GM18873 (cell line): ENCODE measurements at regions not wholly inside any gene's neighbourhood (a gene's known extent, or its start where the extent isn't known, plus 50 kb on each side); places are given as distances from the start of the nearest gene placed in this dataset.

Experiments
- ATAC-seq: cut with Tn5 transposase; IDR thresholded peaks from one replicate; pipeline ENCODE4 v1.9.1; 2021; ENCODE audit warnings: mild to moderate bottlenecking, moderate library complexity, moderate number of reproducible peaks; ENCODE audit not compliant: unreplicated experiment, low FRiP score

DNA sequence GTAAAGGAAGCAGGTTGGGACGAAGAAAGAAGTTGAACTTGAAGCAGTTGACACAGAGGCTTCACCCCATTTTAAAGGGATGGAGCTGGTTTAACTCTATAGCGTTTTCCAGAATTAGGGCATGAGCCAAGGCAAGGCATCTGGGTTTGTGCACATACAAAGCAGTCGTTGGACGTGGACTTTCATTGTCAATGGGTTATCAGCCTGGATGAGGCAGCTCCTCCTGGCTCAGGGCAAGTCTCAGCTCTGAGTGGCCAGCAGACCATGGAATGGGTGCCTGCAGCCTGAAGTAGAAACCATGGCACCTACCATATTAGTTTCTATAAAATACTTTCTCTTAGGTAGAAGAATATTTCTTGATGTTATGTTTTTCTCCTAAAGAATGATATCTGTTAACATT lies 163.8 kb upstream of the KCNK2 start:
- ATAC-seq = no peak

- ATAC-seq = no peak
Measured at GRCh38 chr1:214920337-214920736, 162.2 kb upstream of the KCNK2 start.

- ATAC-seq = no peak
Measured at GRCh38 chr1:214923278-214923915, 159.1 kb upstream of the KCNK2 start.

GRCh38 chr1:214927796-214928195 lies 154.7 kb upstream of the KCNK2 start:
- no peak for ATAC-seq

- no peak for ATAC-seq
Measured at GRCh38 chr1:214928574-214928973, 154.0 kb upstream of the KCNK2 start.

DNA sequence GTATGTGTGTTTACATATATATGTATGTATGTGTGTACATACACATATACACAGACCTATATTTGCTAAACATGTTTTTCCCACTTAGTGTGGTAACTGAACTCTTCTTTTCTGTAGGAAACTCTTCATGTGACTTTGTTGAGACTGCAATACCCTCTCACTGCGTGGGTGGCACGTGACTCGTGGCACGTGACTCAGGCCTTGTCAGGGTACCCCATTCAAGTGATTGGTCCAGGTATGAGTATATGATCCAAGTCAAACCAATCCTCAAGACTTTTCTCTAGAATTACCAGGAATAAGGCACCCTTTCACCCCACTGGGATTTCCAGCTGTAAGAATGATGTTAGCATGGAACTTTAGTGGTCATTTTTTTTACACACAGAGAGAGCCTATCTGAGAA lies 149.2 kb upstream of the KCNK2 start:
- ATAC-seq = no peak

- ATAC-seq = no peak
Measured at GRCh38 chr1:214934045-214934444, 148.5 kb upstream of the KCNK2 start.

DNA sequence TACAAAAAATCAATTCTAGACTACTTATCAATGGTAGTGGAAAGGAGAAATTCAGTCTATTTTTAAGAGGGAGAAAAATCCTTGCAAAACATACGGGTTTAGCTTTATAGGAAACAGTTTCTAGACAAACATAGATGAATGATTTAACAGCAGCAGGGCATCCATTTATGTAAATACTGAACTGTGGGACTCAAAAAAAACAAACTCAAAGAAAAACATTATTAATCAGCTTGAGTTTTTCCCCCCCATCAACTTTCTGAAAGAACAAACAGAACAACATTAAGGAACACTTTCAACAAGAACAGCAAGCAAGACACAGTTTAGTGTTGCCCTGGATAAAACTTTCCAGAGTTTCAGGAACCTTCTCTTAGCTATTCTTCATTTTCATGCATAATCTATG lies 147.3 kb upstream of the KCNK2 start:
- ATAC-seq = no peak

- no peak for ATAC-seq
Measured at GRCh38 chr1:214939180-214939579, 143.4 kb upstream of the KCNK2 start.

GRCh38 chr1:214941061-214941460 lies 141.5 kb upstream of the KCNK2 start:
- ATAC-seq = no peak

GRCh38 chr1:214943054-214943453 lies 139.5 kb upstream of the KCNK2 start:
- ATAC-seq = no peak

- no peak for ATAC-seq
Measured at GRCh38 chr1:214946615-214947014, 135.9 kb upstream of the KCNK2 start.

- ATAC-seq = no peak
Measured at GRCh38 chr1:214952648-214953047, 129.9 kb upstream of the KCNK2 start.

DNA sequence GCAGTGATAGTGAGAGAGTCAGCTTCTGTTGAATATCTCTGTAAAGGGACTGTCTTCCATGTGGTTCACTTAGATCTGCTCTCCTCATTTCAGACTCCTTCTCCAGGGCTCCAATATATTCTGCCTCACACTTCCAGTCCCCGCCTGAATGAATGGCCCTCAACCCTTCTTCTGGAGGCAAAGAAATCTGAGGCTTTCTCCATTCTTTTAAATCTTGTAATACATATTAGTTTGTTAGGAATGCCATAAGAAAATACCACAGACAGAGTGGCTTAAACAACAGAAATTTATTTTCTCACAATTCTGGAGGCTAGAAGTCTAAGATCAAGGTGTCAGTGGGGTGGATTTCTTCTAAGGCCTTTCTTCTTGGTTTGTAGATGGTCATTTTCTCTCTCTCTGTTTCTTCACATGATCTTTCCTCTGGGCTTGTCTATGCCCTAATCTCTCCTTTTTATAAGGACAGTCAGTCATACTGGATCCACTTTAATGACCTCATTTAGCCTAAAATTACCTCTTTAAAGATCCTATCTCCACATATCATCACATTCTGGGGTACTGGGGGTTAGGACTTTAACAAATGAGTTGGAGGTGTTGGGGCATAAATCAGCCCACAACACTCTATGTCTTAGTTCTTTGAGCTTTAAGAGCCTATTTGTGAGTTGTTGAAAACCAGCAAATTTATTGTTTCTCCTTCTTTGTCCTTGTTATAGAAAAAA lies 128.5 kb upstream of the KCNK2 start:
- ATAC-seq = no peak

GRCh38 chr1:214954617-214954949 lies 128.0 kb upstream of the KCNK2 start:
- no peak for ATAC-seq

DNA sequence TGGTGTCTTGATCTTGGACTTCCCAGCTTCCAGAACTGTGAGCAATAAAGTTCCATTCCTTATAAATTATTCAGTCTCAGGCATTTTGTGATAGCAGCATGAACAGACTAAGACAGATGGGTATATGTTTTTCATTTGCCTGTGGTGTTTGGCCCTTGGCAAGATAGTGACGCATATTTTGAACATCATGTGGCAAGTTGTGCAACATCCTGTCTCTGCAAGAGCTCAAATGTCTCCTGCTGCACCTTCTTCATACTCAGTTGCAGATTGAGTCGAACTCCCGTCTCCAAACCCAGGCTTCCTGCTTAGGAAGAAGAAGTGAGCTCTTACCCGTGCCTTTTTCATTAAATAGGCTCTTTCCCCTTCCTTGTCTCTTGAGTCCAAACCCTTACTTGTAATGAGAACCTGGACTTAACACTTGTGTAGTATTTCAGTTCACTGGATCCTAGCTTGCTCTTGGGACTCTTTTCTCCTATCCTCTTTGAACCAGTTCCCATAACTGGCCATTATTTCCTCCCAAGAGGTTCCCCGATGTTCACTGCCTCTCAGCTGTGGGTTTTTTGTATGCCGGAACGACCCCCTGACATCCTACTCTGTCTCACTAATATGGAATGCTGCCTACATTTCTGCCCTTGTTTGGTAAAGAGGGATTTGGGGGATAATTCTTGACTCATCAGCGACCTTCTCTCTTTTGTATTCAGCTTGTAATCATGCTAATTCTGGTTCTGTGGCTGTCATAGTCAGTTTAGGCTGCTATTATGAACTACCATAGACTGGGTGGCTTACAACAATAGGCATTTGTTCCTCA lies 125.0 kb upstream of the KCNK2 start:
- no peak for ATAC-seq

GRCh38 chr1:214958486-214958885 lies 124.1 kb upstream of the KCNK2 start:
- no peak for ATAC-seq

DNA sequence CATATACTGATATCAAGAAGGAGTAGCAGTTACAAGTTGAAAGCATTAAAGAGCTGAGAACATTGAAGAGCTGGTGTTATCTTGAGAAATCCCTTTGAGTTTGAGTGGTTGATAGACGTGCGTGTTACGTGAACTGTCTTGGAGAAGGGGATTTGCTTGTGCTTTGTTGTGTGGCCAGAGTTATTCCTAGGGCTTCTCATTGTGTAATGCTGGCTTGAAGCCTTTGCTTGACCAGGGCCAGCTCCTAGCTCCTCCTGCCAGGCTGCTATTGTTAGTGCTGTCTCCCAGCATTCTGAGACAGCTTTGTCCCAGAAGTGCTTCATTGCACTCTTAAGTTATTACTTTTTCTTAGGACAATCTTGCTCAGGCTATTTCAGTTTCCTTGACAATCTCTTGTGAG lies 116.2 kb upstream of the KCNK2 start:
- ATAC-seq = no peak

- no peak for ATAC-seq
Measured at GRCh38 chr1:214967865-214968575, 114.5 kb upstream of the KCNK2 start.

DNA sequence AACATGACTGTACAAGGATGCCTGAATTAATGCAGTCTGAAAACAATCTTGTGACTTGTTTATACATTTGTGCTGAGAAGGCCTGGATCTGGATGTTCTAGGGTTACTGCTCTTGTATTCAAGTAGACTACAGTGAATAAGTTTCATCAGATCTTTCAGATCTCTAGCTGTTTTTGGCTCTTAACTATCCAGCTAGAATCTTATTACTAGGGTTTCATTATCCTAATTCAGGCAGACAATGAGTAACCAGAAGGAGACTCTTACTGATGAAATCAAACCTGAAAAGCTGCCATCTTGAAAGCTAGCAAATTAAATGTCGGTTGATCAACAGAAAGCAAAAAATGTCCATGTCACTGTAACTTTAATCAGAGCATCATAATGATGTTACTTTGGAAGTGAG lies 112.5 kb upstream of the KCNK2 start:
- ATAC-seq = no peak

DNA sequence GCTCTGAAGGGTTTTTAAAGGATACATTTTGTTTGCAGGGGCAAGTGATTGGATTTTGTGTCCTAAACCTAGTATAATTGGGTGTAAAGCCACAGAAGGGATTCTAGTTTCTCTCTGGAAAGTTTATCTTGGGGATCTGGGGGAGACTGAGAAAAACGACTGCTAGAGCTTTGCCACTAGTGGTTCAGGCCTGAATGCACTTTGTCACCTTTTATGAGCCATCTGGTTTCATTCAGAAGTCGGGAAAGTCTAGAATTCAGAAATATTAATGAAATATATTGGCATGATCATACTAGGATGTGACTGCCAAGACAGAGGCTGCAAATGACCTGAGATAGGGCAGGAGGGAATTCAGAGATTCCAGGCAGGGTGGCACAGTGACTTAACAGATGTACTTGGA lies 111.5 kb upstream of the KCNK2 start:
- no peak for ATAC-seq
